Spleen (tissue), 7 donors: ENCODE measurements at regions not wholly inside any gene's neighbourhood (a gene's known extent, or its start where the extent isn't known, plus 50 kb on each side); places are given as distances from the start of the nearest gene placed in this dataset.

Experiments
- POLR2A ChIP-seq, 3 donors: fragments of 450-650 bp; IDR thresholded peaks; one replicate each; pipeline ENCODE4 v1.5.1; 2017; ENCODE audit warnings: antibody characterized with exemption in 3 of 3, mild to moderate bottlenecking in 1 of 3
- POLR2AphosphoS5 ChIP-seq, 3 donors: sonication (generic); formaldehyde crosslinking; IDR thresholded peaks; one replicate each; pipeline ENCODE4 v1.5.1; 2017; ENCODE audit warnings: antibody characterized with exemption in 3 of 3
- TF ChIP-seq, protein P1 (sequence below), 11 experiments: fragments of 200-600 bp in 7 of 11; fragments of 450-650 bp in 4 of 11; sonication (generic) in 4 of 11; IDR thresholded peaks in 8 of 11; conservative IDR thresholded peaks in 3 of 11; 1 replicate in 7 of 11; 2 replicates in 4 of 11; pipeline versions ENCODE4 v1.4.0 to v1.8.0; 2016 to 2021; ENCODE audit warnings: antibody characterized with exemption in 11 of 11, inconsistent platforms in 4 of 11, mild to moderate bottlenecking in 1 of 11
- donor health status: DM: no; HTN: no; CAD: no; lungs with moderate emphysema.
- donor health status: DM: no; HTN: no; CAD: no.
- donor health status: DM: no; HTN: no; CAD: no.

DNA sequence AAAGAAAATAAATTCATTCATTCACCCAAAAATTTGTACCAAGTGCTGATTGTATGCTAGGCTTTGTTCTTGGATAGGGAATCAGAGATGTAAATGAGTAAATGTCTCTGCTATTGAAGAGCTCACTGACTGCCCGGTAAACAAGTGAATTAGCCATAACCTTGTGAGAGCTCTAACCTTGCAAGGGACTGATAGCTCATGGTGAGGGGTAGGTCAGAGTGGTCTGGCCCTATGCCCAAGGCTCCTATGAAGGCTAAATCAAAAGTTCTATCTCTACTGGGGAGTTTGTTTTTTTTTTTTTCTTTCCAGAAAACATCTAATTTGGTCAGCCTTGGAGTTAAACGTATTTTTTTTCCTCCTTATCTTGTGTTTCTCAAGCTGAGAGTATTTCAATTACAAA, 172.8 kb upstream of the CDH11 start:
- TF ChIP-seq POLR2A (IDR thresholded peaks at IDR 0.05) (no peak), POLR2AphosphoS5 (IDR thresholded peaks at IDR 0.05) (no peak)
- TF ChIP-seq, protein P1, sequence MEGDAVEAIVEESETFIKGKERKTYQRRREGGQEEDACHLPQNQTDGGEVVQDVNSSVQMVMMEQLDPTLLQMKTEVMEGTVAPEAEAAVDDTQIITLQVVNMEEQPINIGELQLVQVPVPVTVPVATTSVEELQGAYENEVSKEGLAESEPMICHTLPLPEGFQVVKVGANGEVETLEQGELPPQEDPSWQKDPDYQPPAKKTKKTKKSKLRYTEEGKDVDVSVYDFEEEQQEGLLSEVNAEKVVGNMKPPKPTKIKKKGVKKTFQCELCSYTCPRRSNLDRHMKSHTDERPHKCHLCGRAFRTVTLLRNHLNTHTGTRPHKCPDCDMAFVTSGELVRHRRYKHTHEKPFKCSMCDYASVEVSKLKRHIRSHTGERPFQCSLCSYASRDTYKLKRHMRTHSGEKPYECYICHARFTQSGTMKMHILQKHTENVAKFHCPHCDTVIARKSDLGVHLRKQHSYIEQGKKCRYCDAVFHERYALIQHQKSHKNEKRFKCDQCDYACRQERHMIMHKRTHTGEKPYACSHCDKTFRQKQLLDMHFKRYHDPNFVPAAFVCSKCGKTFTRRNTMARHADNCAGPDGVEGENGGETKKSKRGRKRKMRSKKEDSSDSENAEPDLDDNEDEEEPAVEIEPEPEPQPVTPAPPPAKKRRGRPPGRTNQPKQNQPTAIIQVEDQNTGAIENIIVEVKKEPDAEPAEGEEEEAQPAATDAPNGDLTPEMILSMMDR (IDR thresholded peaks at IDR 0.05 in 8 of 11, conservative IDR thresholded peaks at IDR 0.05 in 3 of 11), result no peak
